OCI-LY7 (cell line): ENCODE measurements at regions not wholly inside any gene's neighbourhood (a gene's known extent, or its start where the extent isn't known, plus 50 kb on each side); places are given as distances from the start of the nearest gene placed in this dataset.

Experiments
- BruUV-seq: library from RNA; stranded (reverse); fragments of 400-500 nt; replicated peaks from 2 replicates; lab custom pipeline; 2021; lab: Mats Ljungman, UMichigan
- CTCF ChIA-PET: fragments of 300-600 bp; sonication (Branson Sonifier 250); formaldehyde crosslinking; loops from one replicate; lab custom pipeline; 2022; ENCODE audit warnings: antibody characterized with exemption; ENCODE audit not compliant: unreplicated experiment; lab: Charles Lee
- POLR2A ChIA-PET: fragments of 300-600 bp; sonication (Branson Sonifier 250); formaldehyde crosslinking; loops from one replicate; lab custom pipeline; 2022; ENCODE audit warnings: antibody characterized with exemption; lab: Charles Lee
- DNase-seq: peaks from one replicate; pipeline ENCODE4 v3.0.0-alpha.2; 2015; ENCODE audit warnings: low spot score
- H2AFZ ChIP-seq: fragments of 200-600 bp; sonication (generic), shearing (Covaris generic); 2 replicates; pipeline ENCODE4 v1.6.1; 2014; ENCODE audit warnings: mild to moderate bottlenecking, antibody characterized with exemption, low read length, moderate library complexity
- H3K27ac ChIP-seq: fragments of 200-600 bp; sonication (generic); 2 replicates; pipeline ENCODE4 v1.5.1; 2014; ENCODE audit warnings: mixed run types, low read depth, mild to moderate bottlenecking, moderate library complexity, low read length, inconsistent platforms; ENCODE audit not compliant: poor library complexity, severe bottlenecking
- H3K36me3 ChIP-seq: fragments of 200-600 bp; sonication (generic); 2 replicates; pipeline ENCODE4 v1.6.1; 2014; ENCODE audit warnings: mild to moderate bottlenecking, antibody characterized with exemption, low read length, moderate library complexity, mixed read lengths; ENCODE audit not compliant: insufficient read depth
- H3K4me1 ChIP-seq: fragments of 200-600 bp; sonication (generic); 2 replicates; pipeline ENCODE4 v1.5.1; 2014; ENCODE audit warnings: mild to moderate bottlenecking, low read length; ENCODE audit not compliant: insufficient read depth, poor library complexity, severe bottlenecking
- H3K4me2 ChIP-seq: fragments of 200-600 bp; sonication (generic); 2 replicates; pipeline ENCODE4 v1.6.1; 2014; ENCODE audit warnings: mild to moderate bottlenecking, low read length
- H3K4me3 ChIP-seq: fragments of 200-600 bp; sonication (generic); 2 replicates; pipeline ENCODE4 v1.5.1; 2014; ENCODE audit warnings: mild to moderate bottlenecking, low read depth, low read length; ENCODE audit not compliant: poor library complexity, severe bottlenecking
- H3K79me2 ChIP-seq: fragments of 200-600 bp; sonication (generic); 2 replicates; pipeline ENCODE4 v1.6.1; 2016; ENCODE audit warnings: low read depth, mild to moderate bottlenecking, low read length, moderate library complexity, mixed read lengths; ENCODE audit not compliant: insufficient read depth
- H3K9me2 ChIP-seq: fragments of 200-600 bp; sonication (generic); 2 replicates; pipeline ENCODE4 v1.6.1; 2016; ENCODE audit warnings: mild to moderate bottlenecking, low read length, mixed read lengths; ENCODE audit not compliant: insufficient read depth
- H3K9me3 ChIP-seq: fragments of 200-600 bp; sonication (generic); 2 replicates; pipeline ENCODE4 v1.6.1; 2014; ENCODE audit warnings: mild to moderate bottlenecking, mixed run types, low read length, mixed read lengths
- H4K20me1 ChIP-seq: fragments of 200-600 bp; sonication (generic); 2 replicates; pipeline ENCODE4 v1.6.1; 2014; ENCODE audit warnings: mild to moderate bottlenecking, antibody characterized with exemption, low read length, moderate library complexity, mixed read lengths; ENCODE audit not compliant: insufficient read depth
- EZH2phosphoT487 ChIP-seq: fragments of 200-600 bp; sonication (generic); IDR thresholded peaks from 2 replicates; pipeline ENCODE4 v1.6.1; 2018; ENCODE audit warnings: low read depth, borderline replicate concordance, mild to moderate bottlenecking, mixed run types, antibody characterized with exemption, low read length, moderate library complexity, mixed read lengths
- intact Hi-C: fragments of 100-400 bp; cut with micrococcal nuclease; formaldehyde crosslinking; loops from one replicate; pipeline ENCODE4 v1.10.0; 2022; ENCODE audit not compliant: unreplicated experiment
- TF ChIP-seq, protein P1 (sequence below): fragments of 200-600 bp; sonication (generic); conservative IDR thresholded peaks from 2 replicates; pipeline ENCODE4 v1.5.1; 2014; ENCODE audit warnings: mild to moderate bottlenecking, antibody characterized with exemption, low read length, moderate library complexity, mixed read lengths

DNA sequence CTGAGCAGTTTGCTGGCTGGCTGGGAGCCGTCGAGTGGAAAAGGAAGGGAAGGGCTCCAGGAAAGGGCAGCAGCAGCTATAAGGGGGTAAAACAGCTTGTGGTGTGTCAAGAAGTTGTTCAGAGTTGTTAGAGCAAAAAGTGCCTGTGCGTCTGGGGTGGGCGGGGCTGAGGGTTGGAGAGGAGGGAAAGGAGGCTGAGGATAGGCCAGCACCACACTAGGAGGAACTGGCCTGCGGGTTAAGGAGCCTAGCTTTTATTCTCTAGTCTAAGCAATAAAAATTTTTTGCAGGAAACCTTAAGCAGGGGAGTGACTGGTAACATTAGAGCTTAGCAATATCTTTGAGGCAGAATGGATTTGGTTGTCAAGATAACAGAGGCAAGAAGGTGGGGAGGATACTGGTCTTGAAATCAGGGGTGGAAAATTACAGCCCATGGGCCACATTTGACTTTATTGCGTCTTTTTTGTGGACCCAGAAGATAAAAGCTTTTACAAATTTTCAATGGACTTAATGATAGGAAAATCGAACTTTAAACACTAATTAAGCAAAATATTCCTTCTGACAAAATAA lies 134.5 kb upstream of the AADACL2 start:
- no peaks in the 10 kb centered on the region for H3K4me1 ChIP-seq
- no peak overlapping the region for H3K4me3 ChIP-seq
- H3K79me2 ChIP-seq = no peaks in the 10 kb centered on the region
- ChIA-PET POLR2A (no interaction called here), CTCF (no interaction called here)
- DNase-seq = no peak
- H3K4me2 ChIP-seq = no peak overlapping the region
- H4K20me1 ChIP-seq = no peaks in the 10 kb centered on the region
- no TSS peak for BruUV-seq
- TF ChIP-seq, protein P1, sequence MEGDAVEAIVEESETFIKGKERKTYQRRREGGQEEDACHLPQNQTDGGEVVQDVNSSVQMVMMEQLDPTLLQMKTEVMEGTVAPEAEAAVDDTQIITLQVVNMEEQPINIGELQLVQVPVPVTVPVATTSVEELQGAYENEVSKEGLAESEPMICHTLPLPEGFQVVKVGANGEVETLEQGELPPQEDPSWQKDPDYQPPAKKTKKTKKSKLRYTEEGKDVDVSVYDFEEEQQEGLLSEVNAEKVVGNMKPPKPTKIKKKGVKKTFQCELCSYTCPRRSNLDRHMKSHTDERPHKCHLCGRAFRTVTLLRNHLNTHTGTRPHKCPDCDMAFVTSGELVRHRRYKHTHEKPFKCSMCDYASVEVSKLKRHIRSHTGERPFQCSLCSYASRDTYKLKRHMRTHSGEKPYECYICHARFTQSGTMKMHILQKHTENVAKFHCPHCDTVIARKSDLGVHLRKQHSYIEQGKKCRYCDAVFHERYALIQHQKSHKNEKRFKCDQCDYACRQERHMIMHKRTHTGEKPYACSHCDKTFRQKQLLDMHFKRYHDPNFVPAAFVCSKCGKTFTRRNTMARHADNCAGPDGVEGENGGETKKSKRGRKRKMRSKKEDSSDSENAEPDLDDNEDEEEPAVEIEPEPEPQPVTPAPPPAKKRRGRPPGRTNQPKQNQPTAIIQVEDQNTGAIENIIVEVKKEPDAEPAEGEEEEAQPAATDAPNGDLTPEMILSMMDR = no peak
- TF ChIP-seq EZH2phosphoT487 = no peak
- H3K36me3 ChIP-seq = no peaks in the 10 kb centered on the region
- H3K27ac ChIP-seq = no peak overlapping the region
- H3K9me3 ChIP-seq = no peaks in the 10 kb centered on the region
- H3K9me2 ChIP-seq = no peaks in the 10 kb centered on the region
- intact Hi-C loops = no loop called here
- no peak overlapping the region for H2AFZ ChIP-seq

DNA sequence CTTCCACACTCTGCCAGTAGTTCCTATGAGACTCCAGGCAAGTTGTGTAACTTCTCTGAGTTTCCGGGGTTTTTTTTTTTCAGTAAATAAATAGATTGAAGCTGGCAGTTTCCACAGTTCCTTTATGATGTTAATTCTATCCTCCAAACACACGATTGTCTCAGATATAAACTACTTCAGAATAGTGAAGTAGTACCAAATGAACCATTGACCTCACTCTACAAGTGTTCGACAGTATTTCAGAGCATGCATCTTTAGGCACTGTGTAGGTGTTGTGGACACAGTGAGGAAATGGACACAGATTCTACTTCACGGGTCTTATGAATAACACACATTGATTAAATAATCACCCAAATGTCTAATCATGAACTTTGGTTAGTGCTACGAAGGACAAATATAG lies 136.1 kb upstream of the IGSF10 start:
- Histone ChIP-seq H3K79me2 (no peaks in the 10 kb centered on the region), H3K4me1 (no peaks in the 10 kb centered on the region), H2AFZ (no peak overlapping the region), H3K9me2 (no peaks in the 10 kb centered on the region), H3K4me2 (no peak overlapping the region), H4K20me1 (no peaks in the 10 kb centered on the region), H3K4me3 (no peak overlapping the region), H3K9me3 (no peaks in the 10 kb centered on the region), H3K27ac (no peak overlapping the region), H3K36me3 (no peaks in the 10 kb centered on the region)
- intact Hi-C loops = no loop called here
- POLR2A ChIA-PET = interaction anchor here (0.6 kb wide), 1 partner anchor 24 kb away, joined by 3 read pairs; no protein-coding TSS in a partner anchor
- CTCF ChIA-PET = no interaction called here
- TF ChIP-seq EZH2phosphoT487 = no peak
- TF ChIP-seq, protein P1 = no peak
- no TSS peak for BruUV-seq
- no peak for DNase-seq

DNA sequence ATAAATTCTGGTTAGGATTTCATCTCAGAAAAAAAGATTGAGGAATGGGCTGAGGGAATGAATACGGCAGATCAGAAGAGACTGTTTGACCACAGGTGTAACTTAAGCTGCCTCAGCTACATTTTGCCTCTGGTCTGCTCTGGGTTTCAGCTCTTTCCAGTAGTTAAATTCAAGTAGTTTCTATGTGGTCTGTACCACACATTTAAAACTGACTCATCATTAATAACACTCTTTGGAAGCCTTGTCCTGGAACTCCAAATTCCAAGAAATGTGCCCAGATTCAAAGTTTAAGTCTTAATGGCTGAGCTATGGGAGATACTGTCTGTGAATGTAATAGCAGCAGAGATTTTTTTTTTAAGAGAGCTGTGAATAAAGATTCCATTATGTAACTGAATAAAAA lies 133.1 kb upstream of the IGSF10 start:
- CTCF ChIA-PET = no interaction called here
- H3K9me3 ChIP-seq = no peaks in the 10 kb centered on the region
- H3K4me3 ChIP-seq = no peak overlapping the region
- intact Hi-C loops = no loop called here
- no peaks in the 10 kb centered on the region for H3K9me2 ChIP-seq
- H3K36me3 ChIP-seq = no peaks in the 10 kb centered on the region
- no peaks in the 10 kb centered on the region for H3K4me1 ChIP-seq
- TF ChIP-seq EZH2phosphoT487 = no peak
- TF ChIP-seq, protein P1 = no peak
- no TSS peak for BruUV-seq
- no peak overlapping the region for H3K27ac ChIP-seq
- no peaks in the 10 kb centered on the region for H3K79me2 ChIP-seq
- POLR2A ChIA-PET = interaction anchor here (0.6 to 1.0 kb wide), 6 partner anchors 37 to 1060 kb away, joined by 3 to 5 read pairs (median 3); no protein-coding TSS in a partner anchor
- no peak overlapping the region for H2AFZ ChIP-seq
- no peaks in the 10 kb centered on the region for H4K20me1 ChIP-seq
- no peak for DNase-seq
- no peak overlapping the region for H3K4me2 ChIP-seq
